Brain microvascular endothelial cell (primary cell): ENCODE measurements at regions not wholly inside any gene's neighbourhood (a gene's known extent, or its start where the extent isn't known, plus 50 kb on each side); places are given as distances from the start of the nearest gene placed in this dataset.

ENCODE experiments used
- DNase-seq: peaks from one replicate; pipeline ENCODE4 v3.0.0-alpha.2; 2020
- H3K27ac ChIP-seq: fragments of 250-450 bp; sonication (Bioruptor Pico); 2 replicates; pipeline ENCODE4 v1.5.1; 2020; ENCODE audit warnings: mild to moderate bottlenecking, moderate library complexity
- H3K27me3 ChIP-seq: fragments of 250-450 bp; sonication (Bioruptor Pico); replicated peaks from 2 replicates; pipeline ENCODE4 v1.5.1; 2020; ENCODE audit warnings: mild to moderate bottlenecking
- H3K36me3 ChIP-seq: fragments of 250-450 bp; sonication (Bioruptor Pico); replicated peaks from 2 replicates; pipeline ENCODE4 v1.5.1; 2020; ENCODE audit warnings: mild to moderate bottlenecking
- H3K4me3 ChIP-seq: 2 replicates; pipeline ENCODE4 v1.5.1; 2011; ENCODE audit warnings: low read depth, mild to moderate bottlenecking, control low read depth, low read length, moderate library complexity
- in situ Hi-C: cut with HindIII; loops from 2 replicates; pipeline ENCODE4 v1.10.0; 2017; ENCODE audit warnings: low sequenced_read_pairs, low pct_ligation_motif_present
- TF ChIP-seq, protein P1 (sequence below): IDR thresholded peaks from 2 replicates; pipeline ENCODE4 v1.5.1; 2011; ENCODE audit warnings: low read depth, mild to moderate bottlenecking, moderate library complexity, low read length, control low read depth, inconsistent platforms; ENCODE audit errors: missing control alignments

DNA sequence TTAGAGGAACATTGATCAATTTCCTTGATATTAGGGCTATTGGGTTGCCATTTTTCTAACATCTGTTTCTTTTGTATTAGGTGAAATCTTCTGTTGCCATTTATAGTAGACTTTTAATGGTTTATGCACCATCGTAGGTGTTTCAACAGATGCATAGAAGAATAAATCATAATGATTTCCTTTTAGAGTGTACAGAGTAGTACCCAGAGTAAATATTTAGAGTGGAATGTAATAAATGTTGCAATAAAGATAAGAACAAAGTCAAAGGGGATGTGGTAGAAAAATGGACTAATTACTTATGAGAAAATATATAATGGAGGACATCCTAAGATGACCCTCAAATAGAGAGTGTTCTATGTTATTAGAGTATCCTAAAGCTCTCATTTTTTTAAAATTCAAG lies 643.0 kb upstream of the CITED2 start:
- TF ChIP-seq, protein P1, sequence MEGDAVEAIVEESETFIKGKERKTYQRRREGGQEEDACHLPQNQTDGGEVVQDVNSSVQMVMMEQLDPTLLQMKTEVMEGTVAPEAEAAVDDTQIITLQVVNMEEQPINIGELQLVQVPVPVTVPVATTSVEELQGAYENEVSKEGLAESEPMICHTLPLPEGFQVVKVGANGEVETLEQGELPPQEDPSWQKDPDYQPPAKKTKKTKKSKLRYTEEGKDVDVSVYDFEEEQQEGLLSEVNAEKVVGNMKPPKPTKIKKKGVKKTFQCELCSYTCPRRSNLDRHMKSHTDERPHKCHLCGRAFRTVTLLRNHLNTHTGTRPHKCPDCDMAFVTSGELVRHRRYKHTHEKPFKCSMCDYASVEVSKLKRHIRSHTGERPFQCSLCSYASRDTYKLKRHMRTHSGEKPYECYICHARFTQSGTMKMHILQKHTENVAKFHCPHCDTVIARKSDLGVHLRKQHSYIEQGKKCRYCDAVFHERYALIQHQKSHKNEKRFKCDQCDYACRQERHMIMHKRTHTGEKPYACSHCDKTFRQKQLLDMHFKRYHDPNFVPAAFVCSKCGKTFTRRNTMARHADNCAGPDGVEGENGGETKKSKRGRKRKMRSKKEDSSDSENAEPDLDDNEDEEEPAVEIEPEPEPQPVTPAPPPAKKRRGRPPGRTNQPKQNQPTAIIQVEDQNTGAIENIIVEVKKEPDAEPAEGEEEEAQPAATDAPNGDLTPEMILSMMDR: no peak
- Histone ChIP-seq H3K36me3 (no peaks in the 10 kb centered on the region), H3K27me3 (no peaks in the 10 kb centered on the region), H3K27ac (no peak overlapping the region), H3K4me3 (no peak overlapping the region)
- DNase-seq: no peak
- in situ Hi-C loops: no loop called here

GRCh38 chr6:140012150-140012549 lies 637.7 kb upstream of the CITED2 start:
- no peaks in the 10 kb centered on the region for H3K27me3 ChIP-seq
- TF ChIP-seq, protein P1: no peak
- DNase-seq: no peak
- in situ Hi-C loops: no loop called here
- H3K4me3 ChIP-seq: no peak overlapping the region
- H3K36me3 ChIP-seq: no peaks in the 10 kb centered on the region
- no peak overlapping the region for H3K27ac ChIP-seq

GRCh38 chr6:140011537-140011936 lies 637.1 kb upstream of the CITED2 start:
- TF ChIP-seq, protein P1: no peak
- H3K27ac ChIP-seq: no peak overlapping the region
- DNase-seq: no peak
- H3K4me3 ChIP-seq: no peak overlapping the region
- in situ Hi-C loops: no loop called here
- H3K36me3 ChIP-seq: no peaks in the 10 kb centered on the region
- H3K27me3 ChIP-seq: no peaks in the 10 kb centered on the region

GRCh38 chr6:140009286-140009685 lies 634.8 kb upstream of the CITED2 start:
- DNase-seq: no peak
- Histone ChIP-seq H3K27ac (no peak overlapping the region), H3K27me3 (no peaks in the 10 kb centered on the region), H3K36me3 (no peaks in the 10 kb centered on the region), H3K4me3 (no peak overlapping the region)
- TF ChIP-seq, protein P1: no peak
- in situ Hi-C loops: no loop called here

DNA sequence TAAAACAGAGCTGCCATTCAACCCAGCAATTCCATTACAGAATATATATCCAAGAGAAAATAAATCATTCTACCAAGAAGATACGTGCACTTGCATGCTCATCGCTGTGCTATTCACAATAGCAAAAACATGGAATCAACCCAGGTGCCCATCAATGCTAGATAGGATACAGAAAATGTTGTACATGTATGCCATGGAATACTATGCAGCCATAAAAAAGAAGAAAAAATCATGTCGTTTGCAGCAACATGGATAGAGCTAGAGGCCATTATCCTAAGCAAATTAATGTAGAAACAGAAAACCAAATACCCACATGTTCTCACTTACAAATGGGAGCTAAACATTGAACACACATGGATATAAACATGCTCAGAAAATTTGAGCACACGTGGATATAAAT lies 633.1 kb upstream of the CITED2 start:
- Histone ChIP-seq H3K27me3 (no peaks in the 10 kb centered on the region), H3K4me3 (no peak overlapping the region), H3K36me3 (no peaks in the 10 kb centered on the region), H3K27ac (no peak overlapping the region)
- no peak for DNase-seq
- TF ChIP-seq, protein P1: no peak
- in situ Hi-C loops: no loop called here

DNA sequence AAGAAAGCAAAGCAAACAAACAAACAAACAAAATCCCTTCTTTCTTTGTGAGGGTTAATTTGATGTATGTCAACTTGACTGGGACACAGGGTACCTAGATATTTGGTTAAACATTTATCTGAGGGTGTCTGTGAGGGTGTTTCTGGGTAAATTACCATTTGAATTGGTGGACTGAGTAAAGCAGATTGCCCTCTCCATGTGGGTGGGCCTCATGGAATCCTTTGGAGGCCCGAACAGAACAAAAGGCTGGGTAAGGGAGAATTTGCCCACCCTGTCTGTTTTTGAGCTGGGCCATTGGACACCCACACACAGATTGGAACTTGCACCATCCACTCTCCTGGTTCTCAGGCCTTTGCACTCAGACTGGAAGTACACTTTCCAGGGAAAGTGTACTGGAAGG lies 628.8 kb upstream of the CITED2 start:
- in situ Hi-C loops: no loop called here
- Histone ChIP-seq H3K36me3 (no peaks in the 10 kb centered on the region), H3K27ac (no peak overlapping the region), H3K4me3 (no peak overlapping the region), H3K27me3 (no peaks in the 10 kb centered on the region)
- DNase-seq: no peak
- TF ChIP-seq, protein P1: no peak
